H9 (cell line): ENCODE measurements at regions not wholly inside any gene's neighbourhood (a gene's known extent, or its start where the extent isn't known, plus 50 kb on each side); places are given as distances from the start of the nearest gene placed in this dataset.

Experiments
- DNase-seq: peaks from one replicate; pipeline ENCODE4 v3.0.0-alpha.2; 2017
- H2AFZ ChIP-seq: one replicate; pipeline ENCODE4 v1.6.1; 2013; ENCODE audit warnings: mild to moderate bottlenecking, low read length, control low read depth, moderate library complexity
- H2AK5ac ChIP-seq: 2 replicates; pipeline ENCODE4 v1.6.1; 2013; ENCODE audit warnings: low read length, control low read depth, mixed read lengths; ENCODE audit not compliant: insufficient read length
- H2BK120ac ChIP-seq: one replicate; pipeline ENCODE4 v1.6.1; 2013; ENCODE audit warnings: low read depth, mild to moderate bottlenecking, low read length, control low read depth, inconsistent platforms; ENCODE audit not compliant: poor library complexity, severe bottlenecking
- H2BK12ac ChIP-seq: 2 replicates; pipeline ENCODE4 v1.6.1; 2013; ENCODE audit warnings: low read length, control low read depth, mixed read lengths, low read depth; ENCODE audit not compliant: insufficient read length
- H2BK15ac ChIP-seq: 2 replicates; pipeline ENCODE4 v1.6.1; 2013; ENCODE audit warnings: low read depth, low read length, control low read depth
- H2BK20ac ChIP-seq: one replicate; pipeline ENCODE4 v1.6.1; 2013; ENCODE audit warnings: low read depth, mild to moderate bottlenecking, low read length, control low read depth, inconsistent platforms; ENCODE audit not compliant: poor library complexity, severe bottlenecking
- H2BK5ac ChIP-seq: 2 replicates; pipeline ENCODE4 v1.6.1; 2013; ENCODE audit warnings: low read length, control low read depth, mixed read lengths; ENCODE audit not compliant: insufficient read length
- H3K14ac ChIP-seq: 2 replicates; pipeline ENCODE4 v1.6.1; 2013; ENCODE audit warnings: low read length, control low read depth; ENCODE audit not compliant: insufficient read depth
- H3K18ac ChIP-seq: 2 replicates; pipeline ENCODE4 v1.6.1; 2013; ENCODE audit warnings: low read depth, mild to moderate bottlenecking, mixed read lengths, low read length, control low read depth; ENCODE audit not compliant: insufficient read length
- H3K23ac ChIP-seq: 2 replicates; pipeline ENCODE4 v1.6.1; 2013; ENCODE audit warnings: low read length, control low read depth, mixed read lengths, low read depth; ENCODE audit not compliant: insufficient read length
- H3K23me2 ChIP-seq: 2 replicates; pipeline ENCODE4 v1.6.1; 2013; ENCODE audit warnings: low read depth, mild to moderate bottlenecking, mixed read lengths, low read length, control low read depth; ENCODE audit not compliant: insufficient read length, poor library complexity, severe bottlenecking
- H3K27ac ChIP-seq: 2 replicates; pipeline ENCODE4 v1.5.1; 2013; ENCODE audit warnings: low read length, control low read depth, mixed read lengths, low read depth; ENCODE audit not compliant: insufficient read length
- H3K27me3 ChIP-seq: 2 replicates; pipeline ENCODE4 v1.6.1; 2013; ENCODE audit warnings: low read length, control low read depth, inconsistent platforms; ENCODE audit not compliant: insufficient read depth
- H3K4ac ChIP-seq: 2 replicates; pipeline ENCODE4 v1.6.1; 2013; ENCODE audit warnings: low read depth, mild to moderate bottlenecking, control low read depth, inconsistent platforms, low read length, moderate library complexity
- H3K4me1 ChIP-seq: 2 replicates; pipeline ENCODE4 v1.6.1; 2013; ENCODE audit warnings: low read length, control low read depth, inconsistent platforms; ENCODE audit not compliant: insufficient read depth
- H3K4me2 ChIP-seq: 2 replicates; pipeline ENCODE4 v1.6.1; 2013; ENCODE audit warnings: low read length, control low read depth, mixed read lengths; ENCODE audit not compliant: insufficient read length, insufficient read depth
- H3K56ac ChIP-seq: 2 replicates; pipeline ENCODE4 v1.6.1; 2013; ENCODE audit warnings: low read depth, mild to moderate bottlenecking, mixed read lengths, low read length, control low read depth; ENCODE audit not compliant: insufficient read length
- H3K79me1 ChIP-seq: 2 replicates; pipeline ENCODE4 v1.6.1; 2013; ENCODE audit warnings: low read depth, mild to moderate bottlenecking, moderate library complexity, low read length, control low read depth, inconsistent platforms; ENCODE audit not compliant: insufficient read depth, poor library complexity, severe bottlenecking
- H3K79me2 ChIP-seq: 2 replicates; pipeline ENCODE4 v1.6.1; 2013; ENCODE audit warnings: low read length, control low read depth, inconsistent platforms; ENCODE audit not compliant: insufficient read depth
- H3K9ac ChIP-seq: 2 replicates; pipeline ENCODE4 v1.6.1; 2013; ENCODE audit warnings: low read length, control low read depth, mixed read lengths; ENCODE audit not compliant: insufficient read length; ENCODE audit errors: extremely low read depth
- H3K9me3 ChIP-seq: one replicate; pipeline ENCODE4 v1.6.1; 2013; ENCODE audit warnings: low read depth, low read length, inconsistent platforms; ENCODE audit not compliant: control insufficient read depth
- H3T11ph ChIP-seq: one replicate; pipeline ENCODE4 v1.6.1; 2013; ENCODE audit warnings: mild to moderate bottlenecking, low read length, control low read depth, inconsistent platforms
- H4K20me1 ChIP-seq: one replicate; pipeline ENCODE4 v1.6.1; 2013; ENCODE audit not compliant: control insufficient read depth, insufficient read length, insufficient read depth
- H4K5ac ChIP-seq: 2 replicates; pipeline ENCODE4 v1.6.1; 2013; ENCODE audit warnings: low read depth, mild to moderate bottlenecking, mixed read lengths, low read length, control low read depth; ENCODE audit not compliant: insufficient read length
- H4K8ac ChIP-seq: replicated peaks from 2 replicates; pipeline ENCODE4 v1.6.1; 2013; ENCODE audit warnings: low read length, control low read depth, mixed read lengths, low read depth; ENCODE audit not compliant: insufficient read length
- H4K91ac ChIP-seq: 2 replicates; pipeline ENCODE4 v1.6.1; 2013; ENCODE audit warnings: low read depth, mild to moderate bottlenecking, moderate library complexity, mixed read lengths, low read length, control low read depth; ENCODE audit not compliant: insufficient read length
- H3K27ac Mint-ChIP-seq, 3 experiments: 2 replicates in 2 of 3; 3 replicates in 1 of 3; pipeline ENCODE4 v1.8.0; 2020 to 2021; ENCODE audit warnings: mixed read lengths in 3 of 3, mild to moderate bottlenecking in 1 of 3, moderate library complexity in 1 of 3
- H3K27me3 Mint-ChIP-seq: 2 replicates; pipeline ENCODE4 v1.8.0; 2021; ENCODE audit warnings: low read depth, mild to moderate bottlenecking, moderate library complexity, mixed read lengths
- H3K36me3 Mint-ChIP-seq, 3 experiments: 2 replicates in 2 of 3; 3 replicates in 1 of 3; pipeline ENCODE4 v1.8.0; 2020 to 2021; ENCODE audit warnings: low read depth in 3 of 3, mixed read lengths in 3 of 3; ENCODE audit not compliant: insufficient read depth in 1 of 3
- H3K4me1 Mint-ChIP-seq, 2 experiments: 2 replicates each; pipeline ENCODE4 v1.8.0; 2020; ENCODE audit warnings: mixed read lengths in 2 of 2
- H3K4me3 Mint-ChIP-seq, 2 experiments: 2 replicates in 1 of 2; 3 replicates in 1 of 2; pipeline ENCODE4 v1.8.0; 2020 to 2021; ENCODE audit warnings: mild to moderate bottlenecking in 2 of 2, mixed read lengths in 2 of 2, moderate library complexity in 1 of 2
- H3K9me3 Mint-ChIP-seq, 2 experiments: 2 replicates in 1 of 2; 3 replicates in 1 of 2; pipeline ENCODE4 v1.8.0; 2020; ENCODE audit warnings: mild to moderate bottlenecking in 2 of 2, mixed read lengths in 2 of 2, moderate library complexity in 1 of 2
- CTCF ChIP-seq: fragments of 200-600 bp; sonication (generic); conservative IDR thresholded peaks from 3 replicates; pipeline ENCODE4 v1.8.0; 2021; ENCODE audit warnings: antibody characterized with exemption, mild to moderate bottlenecking
- WGBS: extraction: QIAGEN DNeasy Blood & Tissue Kit; methylation state at CpG from one replicate; pipeline ENCODE4 v1.1.7; 2013; ENCODE audit warnings: missing lambda C conversion rate, low lambda C conversion rate, mixed read lengths; ENCODE audit not compliant: insufficient read length; ENCODE audit errors: extremely low coverage; 5-methylcytosine and 5-hydroxymethylcytosine counted together

- H3K14ac ChIP-seq: no peak overlapping the region
- H3K79me2 ChIP-seq: no peaks in the 10 kb centered on the region
- no peak overlapping the region for H3K56ac ChIP-seq
- no peak overlapping the region for H2BK20ac ChIP-seq
- no peak overlapping the region for H3K4me3 Mint-ChIP-seq
- no peak overlapping the region for H2AK5ac ChIP-seq
- no peaks in the 10 kb centered on the region for H3K4me1 ChIP-seq
- H3K4me2 ChIP-seq: no peak overlapping the region
- H2BK15ac ChIP-seq: no peak overlapping the region
- H3K27me3 Mint-ChIP-seq: no peaks in the 10 kb centered on the region
- H3K27me3 ChIP-seq: no peaks in the 10 kb centered on the region
- no peak overlapping the region for H2BK120ac ChIP-seq
- TF ChIP-seq CTCF: no peak
- no peak for DNase-seq
- no peak overlapping the region for H3K4ac ChIP-seq
- H3K9me3 Mint-ChIP-seq: no peaks in the 10 kb centered on the region
- no peak overlapping the region for H4K91ac ChIP-seq
- H3K9ac ChIP-seq: no peak overlapping the region
- H3T11ph ChIP-seq: no peak overlapping the region
- H4K5ac ChIP-seq: no peak overlapping the region
- no peaks in the 10 kb centered on the region for H3K79me1 ChIP-seq
- H2AFZ ChIP-seq: peak overlapping the region; percentile 32
- no peak overlapping the region for H3K27ac Mint-ChIP-seq
- H4K8ac ChIP-seq: no peak overlapping the region
- WGBS: no CpG with 5 or more reads among the region's 3 CpGs
- H2BK5ac ChIP-seq: no peak overlapping the region
- no peaks in the 10 kb centered on the region for H3K23me2 ChIP-seq
- H3K23ac ChIP-seq: no peak overlapping the region
- no peak overlapping the region for H2BK12ac ChIP-seq
- H3K4me1 Mint-ChIP-seq: no peaks in the 10 kb centered on the region
- no peaks in the 10 kb centered on the region for H3K36me3 Mint-ChIP-seq
- H3K27ac ChIP-seq: no peak overlapping the region
- no peaks in the 10 kb centered on the region for H4K20me1 ChIP-seq
- H3K18ac ChIP-seq: no peak overlapping the region
- no peaks in the 10 kb centered on the region for H3K9me3 ChIP-seq
Measured at GRCh38 chr18:40546875-40547274, 1408.2 kb upstream of the PIK3C3 start.
